Ascending aorta (tissue), 2 donors: ENCODE measurements at regions not wholly inside any gene's neighbourhood (a gene's known extent, or its start where the extent isn't known, plus 50 kb on each side); places are given as distances from the start of the nearest gene placed in this dataset.

Source experiments
- DNase-seq, 2 donors: peaks; one replicate each; pipeline ENCODE4 v3.0.0-alpha.2; 2019; ENCODE audit warnings: low spot score in 2 of 2
- H3K27ac ChIP-seq, 2 donors: fragments of 200-600 bp; sonication (generic); one replicate each; pipeline ENCODE4 v1.5.1; 2016 to 2017; ENCODE audit warnings: mild to moderate bottlenecking in 1 of 2
- H3K27me3 ChIP-seq: fragments of 200-600 bp; sonication (generic); one replicate; pipeline ENCODE4 v1.5.1; 2017
- H3K36me3 ChIP-seq, 2 donors: fragments of 200-600 bp; sonication (generic); one replicate each; pipeline ENCODE4 v1.5.1; 2016
- H3K4me1 ChIP-seq, 2 donors: fragments of 200-600 bp; sonication (generic); one replicate each; pipeline ENCODE4 v1.5.1; 2016 to 2017; ENCODE audit warnings: mild to moderate bottlenecking in 1 of 2
- H3K4me3 ChIP-seq, 2 donors: fragments of 200-600 bp; sonication (generic); one replicate each; pipeline ENCODE4 v1.5.1; 2016 to 2017; ENCODE audit warnings: mild to moderate bottlenecking in 1 of 2
- H3K9me3 ChIP-seq, 2 donors: fragments of 200-600 bp; sonication (generic); one replicate each; pipeline ENCODE4 v1.5.1; 2016
- intact Hi-C: fragments of 100-400 bp; cut with DNase I; formaldehyde crosslinking; loops from one replicate; pipeline ENCODE4 v1.15.1; 2023
- TF ChIP-seq, protein P1 (sequence below), 3 experiments: fragments of 200-600 bp in 2 of 3; fragments of 450-650 bp in 1 of 3; sonication (generic) in 2 of 3; IDR thresholded peaks; one replicate each; pipeline ENCODE4 v1.5.1; 2016 to 2019; ENCODE audit warnings: antibody characterized with exemption in 3 of 3, mild to moderate bottlenecking in 1 of 3, moderate library complexity in 1 of 3

DNA sequence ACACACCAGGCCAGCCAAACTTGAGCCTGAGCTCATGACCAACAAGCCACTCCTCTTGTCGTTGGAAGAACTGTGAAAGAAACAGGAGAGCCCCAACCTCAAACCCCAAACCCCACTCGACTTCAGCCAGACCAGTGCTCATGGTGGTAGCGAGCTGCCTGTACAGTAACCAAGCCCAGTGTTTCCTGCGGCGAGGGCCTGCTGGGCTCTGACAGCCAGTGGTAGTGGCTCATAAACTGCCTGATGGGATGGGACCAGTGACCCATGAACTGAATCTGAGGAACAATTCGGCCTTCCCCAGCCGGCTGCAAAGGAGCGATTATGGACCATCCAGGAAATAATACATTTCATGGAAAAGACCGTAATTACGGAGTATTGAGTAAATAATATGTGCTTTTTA, 191.9 kb downstream of the RPS24 start:
- no peak overlapping the region for H3K27ac ChIP-seq
- no peak overlapping the region for H3K4me3 ChIP-seq
- H3K9me3 ChIP-seq: no peaks in the 10 kb centered on the region
- no peaks in the 10 kb centered on the region for H3K4me1 ChIP-seq
- H3K36me3 ChIP-seq: no peaks in the 10 kb centered on the region
- TF ChIP-seq, protein P1, sequence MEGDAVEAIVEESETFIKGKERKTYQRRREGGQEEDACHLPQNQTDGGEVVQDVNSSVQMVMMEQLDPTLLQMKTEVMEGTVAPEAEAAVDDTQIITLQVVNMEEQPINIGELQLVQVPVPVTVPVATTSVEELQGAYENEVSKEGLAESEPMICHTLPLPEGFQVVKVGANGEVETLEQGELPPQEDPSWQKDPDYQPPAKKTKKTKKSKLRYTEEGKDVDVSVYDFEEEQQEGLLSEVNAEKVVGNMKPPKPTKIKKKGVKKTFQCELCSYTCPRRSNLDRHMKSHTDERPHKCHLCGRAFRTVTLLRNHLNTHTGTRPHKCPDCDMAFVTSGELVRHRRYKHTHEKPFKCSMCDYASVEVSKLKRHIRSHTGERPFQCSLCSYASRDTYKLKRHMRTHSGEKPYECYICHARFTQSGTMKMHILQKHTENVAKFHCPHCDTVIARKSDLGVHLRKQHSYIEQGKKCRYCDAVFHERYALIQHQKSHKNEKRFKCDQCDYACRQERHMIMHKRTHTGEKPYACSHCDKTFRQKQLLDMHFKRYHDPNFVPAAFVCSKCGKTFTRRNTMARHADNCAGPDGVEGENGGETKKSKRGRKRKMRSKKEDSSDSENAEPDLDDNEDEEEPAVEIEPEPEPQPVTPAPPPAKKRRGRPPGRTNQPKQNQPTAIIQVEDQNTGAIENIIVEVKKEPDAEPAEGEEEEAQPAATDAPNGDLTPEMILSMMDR (IDR thresholded peaks at IDR 0.05): no peak
- intact Hi-C loops: no loop called here
- no peaks in the 10 kb centered on the region for H3K27me3 ChIP-seq
- no peak for DNase-seq

DNA sequence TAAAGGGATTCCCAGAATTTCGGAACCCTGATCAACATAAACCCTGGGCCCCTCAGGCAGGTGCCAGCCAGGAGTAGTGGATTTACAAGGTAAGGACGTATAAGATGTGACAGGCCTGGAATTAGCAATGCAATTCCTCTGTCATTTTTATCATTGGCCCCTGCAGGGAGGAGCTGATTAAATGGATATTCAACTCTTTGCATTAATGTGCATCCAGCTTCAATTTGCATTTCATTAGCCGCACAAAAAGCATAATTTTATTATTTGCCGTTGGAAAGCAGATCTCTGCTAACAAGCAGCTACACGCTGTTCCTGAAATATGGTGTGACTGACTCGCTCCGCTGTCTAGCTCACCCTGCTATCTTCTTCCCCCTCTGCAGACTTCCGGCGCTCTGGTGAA, 195.8 kb downstream of the RPS24 start:
- DNase-seq: no peak
- intact Hi-C loops: no loop called here

DNA sequence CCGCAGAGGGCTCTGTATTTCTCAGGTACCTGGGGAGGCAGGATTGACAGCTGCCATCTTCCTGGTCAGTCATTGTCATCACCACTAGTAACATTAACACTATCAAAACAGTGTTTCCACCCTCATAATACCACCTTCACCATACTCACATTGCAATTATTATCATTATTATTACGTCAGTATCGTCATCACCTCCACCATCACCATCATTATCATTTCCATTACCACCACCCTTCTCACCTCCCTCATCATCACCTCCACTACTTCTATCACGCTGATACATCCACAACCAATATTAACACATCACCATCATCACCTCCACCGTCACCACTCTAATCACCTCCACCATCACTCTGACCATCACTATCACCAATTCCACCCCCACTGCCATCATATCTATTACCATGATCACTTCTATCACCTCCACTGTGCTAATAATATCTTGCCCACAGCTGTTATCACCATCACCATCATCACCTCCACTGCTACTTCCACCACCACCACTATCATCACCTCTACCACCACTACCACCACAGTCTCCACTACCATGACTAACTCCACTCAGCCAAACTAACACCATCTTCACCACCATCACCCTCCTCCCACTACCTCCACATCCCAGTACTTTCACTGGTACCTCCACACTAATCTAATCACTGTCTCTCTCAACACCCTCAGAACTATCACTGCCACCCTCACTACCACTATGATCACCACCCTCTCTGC, 196.4 kb downstream of the RPS24 start:
- Histone ChIP-seq H3K4me1 (no peaks in the 10 kb centered on the region), H3K27me3 (no peaks in the 10 kb centered on the region), H3K36me3 (no peaks in the 10 kb centered on the region), H3K27ac (no peak overlapping the region), H3K9me3 (no peaks in the 10 kb centered on the region), H3K4me3 (no peak overlapping the region)
- no peak for DNase-seq
- TF ChIP-seq, protein P1 (IDR thresholded peaks at IDR 0.05): no peak
- intact Hi-C loops: no loop called here

More for the DNA sequence above, 195.8 kb downstream of the RPS24 start:
- TF ChIP-seq, protein P1 (IDR thresholded peaks at IDR 0.05): no peak
- no peak overlapping the region for H3K27ac ChIP-seq
- no peaks in the 10 kb centered on the region for H3K27me3 ChIP-seq
- H3K4me3 ChIP-seq: no peak overlapping the region
- no peaks in the 10 kb centered on the region for H3K4me1 ChIP-seq
- H3K36me3 ChIP-seq: no peaks in the 10 kb centered on the region
- no peaks in the 10 kb centered on the region for H3K9me3 ChIP-seq

DNA sequence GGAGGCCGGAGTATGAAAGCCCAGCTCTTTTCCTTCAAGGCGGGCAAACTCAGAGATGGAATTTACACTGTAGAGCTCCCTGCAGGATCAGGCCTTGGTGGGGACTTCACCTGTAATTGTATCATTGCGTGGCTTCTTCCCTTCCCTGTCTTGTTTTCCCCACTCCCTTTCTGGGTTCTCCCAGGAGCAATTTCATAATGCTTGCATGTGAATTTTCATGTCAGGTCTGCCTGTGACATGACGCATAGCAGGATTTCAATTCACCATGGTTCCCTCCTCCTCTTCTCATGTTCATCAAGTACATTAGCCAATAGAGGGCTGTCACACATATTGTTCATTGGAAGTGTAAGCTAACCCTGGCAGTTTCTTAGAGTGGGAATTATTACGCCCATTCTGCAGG, 197.7 kb downstream of the RPS24 start:
- Histone ChIP-seq H3K36me3 (no peaks in the 10 kb centered on the region), H3K4me1 (no peaks in the 10 kb centered on the region), H3K9me3 (no peaks in the 10 kb centered on the region), H3K4me3 (no peak overlapping the region), H3K27me3 (no peaks in the 10 kb centered on the region), H3K27ac (no peak overlapping the region)
- DNase-seq: no peak
- intact Hi-C loops: no loop called here
- TF ChIP-seq, protein P1 (IDR thresholded peaks at IDR 0.05): no peak

DNA sequence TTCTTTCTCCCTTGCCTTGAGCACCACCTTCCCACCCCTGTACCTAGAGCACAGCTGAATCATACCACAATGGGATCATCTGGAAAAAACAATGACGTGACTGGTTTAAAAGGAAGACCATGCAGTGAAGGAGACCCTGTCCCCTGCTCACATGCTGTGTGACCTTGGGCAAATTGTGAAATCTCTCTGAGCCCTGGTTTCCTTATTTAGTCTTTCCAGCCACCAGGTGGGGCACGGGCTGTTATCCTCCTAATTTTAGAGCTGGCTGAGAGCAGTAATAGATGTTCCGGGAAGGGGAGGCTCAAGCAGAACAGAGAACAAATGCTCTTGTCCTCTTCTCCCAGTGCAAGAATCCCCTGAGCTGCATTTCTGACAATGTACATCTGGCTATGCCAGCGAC, 198.3 kb downstream of the RPS24 start:
- Histone ChIP-seq H3K9me3 (no peaks in the 10 kb centered on the region), H3K4me1 (no peaks in the 10 kb centered on the region), H3K36me3 (no peaks in the 10 kb centered on the region), H3K27ac (no peak overlapping the region), H3K4me3 (no peak overlapping the region), H3K27me3 (no peaks in the 10 kb centered on the region)
- TF ChIP-seq, protein P1 (IDR thresholded peaks at IDR 0.05): no peak
- no peak for DNase-seq
- intact Hi-C loops: no loop called here
